ENCODE measurements at regions not wholly inside any gene's neighbourhood (a gene's known extent, or its start where the extent isn't known, plus 50 kb on each side); places are given as distances from the start of the nearest gene placed in this dataset.
"Not testable (repeated sequence)": the region's sequence is repeated elsewhere in the genome, so short reads cannot be mapped to it uniquely, and the experiment has no call there.

DNA sequence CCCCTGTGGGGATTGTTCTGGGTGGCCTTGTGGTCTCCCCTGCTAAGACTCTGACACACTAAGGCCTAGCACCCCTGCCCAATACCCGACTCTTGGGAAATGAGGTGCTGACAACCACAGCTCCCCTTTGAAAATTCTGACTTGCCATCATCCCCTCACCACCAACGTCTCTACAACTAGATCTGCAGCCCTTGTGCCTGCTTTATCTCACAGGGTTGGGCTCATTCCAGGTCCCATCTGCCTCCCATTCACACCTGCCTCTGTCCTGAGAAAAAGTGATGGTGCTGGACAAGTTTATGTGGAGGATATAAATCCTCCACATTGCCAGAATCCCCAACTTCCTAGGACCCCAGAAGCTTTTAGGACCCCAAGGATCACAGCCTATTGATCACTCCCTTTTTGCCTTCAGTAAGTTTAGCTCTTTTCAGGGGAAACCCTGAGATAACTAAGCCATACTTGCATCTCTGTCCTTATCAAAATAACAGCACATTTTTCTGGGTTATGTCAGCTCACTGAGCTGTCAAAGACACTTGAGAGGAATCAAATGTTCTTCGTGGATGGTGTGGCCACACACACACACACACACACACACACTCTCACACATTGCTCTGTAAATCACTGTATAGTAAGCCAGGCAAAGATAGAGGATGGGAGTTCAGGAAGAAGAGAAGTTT is 136.8 kb upstream of the CES5A start:
- no peak for DNase-seq

DNA sequence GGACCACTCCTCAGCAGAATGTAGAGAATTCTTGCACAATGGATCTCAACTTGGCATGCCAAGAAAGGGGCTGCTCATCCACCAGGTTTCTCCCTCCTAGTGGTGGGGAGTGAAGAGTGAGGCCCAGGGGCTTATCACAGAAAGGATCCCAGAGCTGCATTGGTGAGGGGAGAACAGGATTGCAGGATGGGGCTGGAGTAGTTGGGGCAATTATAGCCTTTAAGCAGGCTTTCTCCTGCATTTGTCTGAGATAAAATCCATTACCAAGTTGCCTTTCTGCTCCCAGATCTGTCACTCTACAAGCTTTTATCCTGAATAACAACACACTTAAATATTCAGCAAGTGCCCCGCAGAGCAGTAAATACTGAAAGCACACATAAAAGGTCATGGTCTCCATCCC is 130.8 kb upstream of the CES5A start:
- no peak for DNase-seq

- DNase-seq, result no peak
These were observed 124.5 kb upstream of the CES5A start for GRCh38 chr16:55999683-56000082.

DNA sequence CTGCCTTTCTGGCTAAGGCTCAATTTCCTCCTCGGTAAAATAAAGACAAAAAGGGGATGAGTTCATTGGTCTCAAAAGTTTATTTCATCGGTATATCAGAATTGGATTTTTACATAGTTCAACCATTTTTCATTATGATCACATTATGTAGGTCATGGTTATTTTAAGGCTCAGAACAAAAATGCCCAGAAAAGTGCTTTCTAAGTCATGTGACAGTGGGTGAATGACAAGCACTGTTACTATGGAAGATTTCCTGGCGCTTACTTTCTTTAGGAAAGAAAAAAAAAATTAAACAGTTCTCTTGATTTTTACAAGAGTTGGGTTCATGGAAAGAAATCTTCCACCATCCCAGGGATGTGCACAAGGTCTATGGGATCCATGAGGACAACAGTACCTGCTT is 117.9 kb upstream of the CES5A start:
- DNase-seq, result no peak

- no peak for DNase-seq
These were observed 117.4 kb upstream of the CES5A start for GRCh38 chr16:55992551-55992950.

DNA sequence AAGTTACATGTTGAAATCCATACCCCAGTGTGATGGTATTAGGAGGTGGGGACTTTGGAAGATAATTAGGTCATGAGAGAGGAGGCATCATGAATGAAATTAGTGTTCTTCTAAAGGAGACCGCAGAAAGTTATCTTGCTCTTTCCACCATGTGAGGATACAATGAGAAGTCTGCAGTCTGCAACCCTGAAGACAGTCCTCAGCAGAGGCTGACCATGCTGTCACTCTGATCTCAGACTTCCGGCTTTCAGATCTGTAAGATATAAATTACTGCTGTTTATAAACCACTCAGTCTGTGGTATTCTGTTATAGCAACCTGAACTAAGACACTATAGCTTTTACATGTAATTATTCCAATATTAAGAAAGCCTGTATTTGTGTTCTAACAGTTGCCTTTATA is 116.7 kb upstream of the CES5A start:
- DNase-seq, result no peak

DNA sequence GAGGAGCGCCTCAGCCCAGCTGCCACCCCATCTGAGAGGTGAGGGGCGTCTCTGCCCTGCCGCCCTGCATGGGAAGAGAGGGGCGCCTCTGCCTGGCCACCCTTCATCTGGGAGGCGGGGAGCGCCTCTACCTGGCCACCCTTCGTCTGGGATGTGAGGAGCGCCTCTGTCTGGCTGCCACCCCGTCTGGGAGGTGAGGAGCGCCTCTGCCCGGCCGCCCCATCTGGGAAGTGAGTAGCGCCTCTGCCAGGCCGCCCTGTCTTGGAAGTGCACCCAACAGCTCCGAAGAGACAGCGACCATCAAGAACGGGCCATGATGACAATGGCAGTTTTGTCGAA is 114.4 kb upstream of the CES5A start:
- DNase-seq, result no peak

DNA sequence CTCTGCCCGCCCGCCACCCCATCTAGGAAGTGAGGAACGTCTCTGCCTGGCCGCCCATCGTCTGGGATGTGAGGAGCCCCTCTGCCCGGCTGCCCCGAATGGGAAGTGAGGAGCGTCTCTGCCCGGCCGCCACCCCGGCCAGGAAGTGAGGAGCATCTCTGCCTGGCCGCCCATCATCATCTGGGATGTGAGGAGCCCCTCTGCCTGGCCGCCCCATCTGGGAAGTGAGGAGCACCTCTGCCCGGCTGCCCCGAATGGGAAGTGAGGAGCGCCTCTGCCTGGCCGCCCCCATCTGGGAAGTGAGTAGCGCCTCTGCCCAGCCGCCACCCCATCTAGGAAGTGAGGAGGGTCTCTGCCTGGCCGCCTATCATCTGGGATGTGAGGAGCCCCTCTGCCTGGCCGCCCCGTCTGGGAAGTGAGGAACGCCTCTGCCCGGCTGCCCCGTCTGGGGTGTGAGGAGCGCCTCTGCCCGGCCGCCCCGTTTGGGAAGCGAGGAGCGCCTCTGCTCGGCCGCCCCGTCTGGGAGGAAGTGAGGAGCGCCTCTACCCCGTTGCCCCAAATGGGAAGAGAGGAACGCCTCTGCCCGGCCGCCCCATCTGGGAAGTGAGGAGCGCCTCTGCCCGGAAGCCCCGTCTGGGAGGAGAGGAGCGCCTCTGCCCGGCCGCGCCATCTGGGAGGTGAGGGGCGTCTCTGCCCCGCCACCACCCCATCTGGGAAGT is 113.8 kb upstream of the CES5A start:
- not testable (repeated sequence) for DNase-seq

DNA sequence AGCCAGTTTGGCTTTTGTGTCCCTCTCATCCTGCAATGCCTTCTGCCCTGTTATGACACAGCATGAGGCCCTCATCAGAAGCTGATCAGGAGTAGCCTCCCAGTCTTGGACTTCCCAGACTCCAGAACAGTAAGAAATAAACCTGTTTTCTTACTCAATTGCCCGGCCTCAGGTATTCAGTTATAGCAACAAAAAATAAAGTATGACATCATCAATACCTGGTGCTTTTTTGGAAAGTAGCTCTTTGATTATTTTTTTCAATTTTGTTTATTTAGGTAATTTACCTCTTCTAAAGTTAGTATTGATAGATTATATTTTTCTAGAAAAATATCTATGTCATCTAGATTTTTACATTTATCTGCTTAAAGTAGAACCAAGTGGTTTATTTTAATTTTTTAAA is 112.8 kb upstream of the CES5A start:
- DNase-seq, result no peak

DNA sequence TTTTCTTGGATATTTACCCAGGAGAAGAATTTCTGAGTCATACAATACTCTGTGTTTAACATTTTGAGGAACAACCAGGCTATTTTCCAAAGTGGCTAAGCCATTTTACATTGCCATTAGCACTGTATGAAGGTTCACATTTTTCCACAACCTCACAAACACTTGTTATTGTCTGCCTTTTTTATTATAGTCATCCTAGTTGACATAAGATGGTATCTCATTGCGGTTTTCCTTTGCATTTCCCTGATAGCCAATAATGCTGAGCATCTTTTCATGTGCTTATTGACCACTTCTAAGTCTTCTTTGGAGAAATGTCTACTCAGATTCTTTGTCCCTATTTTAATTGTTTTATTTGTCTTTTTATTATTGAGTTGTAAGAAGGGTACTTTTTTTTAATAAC is 107.4 kb upstream of the CES5A start:
- DNase-seq, result no peak

- DNase-seq, result no peak
These were observed 106.4 kb upstream of the CES5A start for GRCh38 chr16:55981557-55981956.

DNA sequence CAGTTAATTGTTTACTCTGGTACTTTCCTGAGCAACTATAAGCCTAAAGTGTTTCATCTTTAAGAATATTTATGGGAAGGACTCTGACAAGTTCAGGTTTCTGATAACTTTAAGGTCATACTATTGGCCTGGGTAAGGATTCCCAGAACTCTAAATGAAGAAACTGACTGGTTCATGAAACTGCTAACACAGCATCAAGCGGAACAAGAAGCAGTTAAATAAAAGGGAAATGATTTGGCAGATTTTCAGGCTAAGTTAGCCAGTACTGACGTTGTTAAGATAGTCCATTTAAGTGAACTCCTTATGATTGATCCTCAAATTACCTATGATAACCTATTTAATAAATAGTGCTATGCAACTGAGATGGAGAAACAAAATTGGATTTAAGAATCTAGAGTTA is 101.6 kb upstream of the CES5A start:
- no peak for DNase-seq

- DNase-seq, result no peak
These were observed 96.3 kb upstream of the CES5A start for GRCh38 chr16:55971447-55971846.

DNA sequence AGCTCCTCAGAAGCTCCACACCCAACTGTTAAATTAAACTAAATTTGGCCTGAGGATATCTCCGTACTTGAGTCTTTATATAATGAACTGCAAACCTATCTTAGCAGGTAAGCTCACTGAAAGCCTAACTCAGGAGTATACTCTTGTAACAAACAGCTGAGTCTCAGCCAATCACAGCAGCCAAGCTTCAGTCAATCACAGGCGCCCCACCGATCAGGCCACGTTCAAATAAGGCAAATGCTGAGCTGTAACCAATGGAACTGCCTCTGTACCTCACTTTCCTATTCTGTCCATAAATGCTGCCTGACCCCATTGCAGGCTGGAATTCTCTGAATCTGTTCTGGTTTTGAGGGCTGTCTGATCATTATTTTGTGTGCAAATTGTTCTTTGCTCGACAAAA is 93.0 kb upstream of the CES5A start:
- no peak for DNase-seq

- DNase-seq, result no peak
These were observed 89.8 kb upstream of the CES5A start for GRCh38 chr16:55964923-55965475.

- DNase-seq, result no peak
These were observed 80.7 kb upstream of the CES5A start for GRCh38 chr16:55955845-55956244.

GRCh38 chr16:55955424-55955823 is 80.3 kb upstream of the CES5A start:
- no peak for DNase-seq

DNA sequence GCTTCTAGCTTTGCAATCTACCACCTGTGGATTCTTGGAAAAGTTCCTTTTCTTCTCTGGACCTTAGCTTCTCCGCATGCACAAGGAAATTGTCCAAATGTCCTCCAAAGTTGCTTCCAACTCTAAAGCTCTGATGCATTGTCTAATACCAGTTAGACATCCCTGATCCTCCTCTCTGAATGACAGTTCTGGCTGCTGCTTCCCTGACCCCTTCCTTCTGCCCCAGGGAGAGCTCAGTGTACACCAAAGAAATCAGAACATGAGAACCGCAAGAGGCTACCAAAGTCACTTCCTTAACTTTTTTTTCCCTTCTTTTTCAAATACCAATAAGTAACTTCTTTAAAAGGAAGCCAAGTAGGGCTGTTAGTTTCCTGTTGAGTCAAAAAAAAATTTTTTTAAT is 79.7 kb upstream of the CES5A start:
- no peak for DNase-seq

DNA sequence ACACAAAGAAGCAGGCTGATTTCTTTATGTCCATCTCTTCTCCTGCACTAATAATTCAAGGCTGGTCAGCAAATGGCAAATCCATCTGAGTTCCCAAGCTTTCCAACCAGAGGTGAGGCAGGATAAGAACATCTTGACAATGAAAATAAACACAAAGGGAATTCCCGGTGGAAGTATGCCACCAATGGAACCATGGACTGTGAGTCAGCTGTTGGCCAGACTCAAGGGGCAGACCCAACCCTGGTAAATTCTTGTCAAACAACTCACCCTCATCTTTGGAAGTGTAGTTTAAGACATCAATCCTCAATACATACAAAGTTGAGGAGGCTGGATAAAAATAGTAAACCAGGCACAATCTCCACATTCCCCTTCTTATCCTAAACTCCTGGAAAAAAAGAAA is 74.3 kb upstream of the CES5A start:
- DNase-seq, result no peak

DNA sequence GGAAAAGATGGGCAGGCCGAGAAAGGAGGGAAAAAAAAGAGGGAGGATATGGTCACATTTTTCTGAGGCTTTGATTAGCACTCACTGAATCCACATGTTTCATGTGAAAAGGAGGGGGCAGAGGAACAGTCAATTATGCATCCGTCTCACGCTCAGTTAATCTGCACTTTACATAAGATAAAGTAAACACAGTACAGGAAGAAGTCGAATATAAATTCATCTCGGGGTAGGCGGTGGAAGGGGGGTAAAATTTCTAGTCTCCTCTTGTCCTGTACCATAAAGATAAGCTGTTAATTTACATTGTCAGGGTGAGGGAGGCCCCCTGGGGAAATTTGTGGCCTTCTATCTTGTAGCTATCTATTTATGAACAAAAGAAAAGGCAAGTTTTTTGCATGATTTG is 73.1 kb upstream of the CES5A start:
- no peak for DNase-seq

- no peak for DNase-seq
These were observed 72.2 kb upstream of the CES5A start for GRCh38 chr16:55947366-55947765.

DNA sequence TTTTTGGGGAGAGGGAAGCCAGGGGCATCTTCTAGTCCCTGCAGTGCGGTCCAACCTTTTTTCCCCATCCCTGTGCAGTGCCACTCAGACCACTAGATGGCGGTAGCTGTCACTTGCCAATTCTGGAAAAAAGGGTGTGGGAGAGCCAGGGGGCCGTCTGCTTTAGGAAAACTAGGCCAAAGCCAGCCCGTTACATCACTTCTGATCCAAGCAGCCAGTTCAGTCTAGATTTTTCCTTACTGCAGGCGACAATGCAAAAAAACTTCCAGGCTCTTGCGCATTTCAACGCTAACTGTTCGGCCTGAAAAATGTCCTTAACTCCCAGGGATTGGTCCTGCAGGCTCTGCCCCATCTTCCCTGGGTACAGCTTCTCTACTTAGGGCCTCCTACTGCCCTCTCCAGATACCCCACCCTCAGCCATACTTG is 69.2 kb upstream of the CES5A start:
- DNase-seq, result peak; percentile 12 to 45

- DNase-seq, result no peak
These were observed 68.1 kb upstream of the CES5A start for GRCh38 chr16:55943267-55943666.

- DNase-seq, result no peak
These were observed 67.6 kb upstream of the CES5A start for GRCh38 chr16:55942821-55943220.

GRCh38 chr16:55941552-55941951 is 66.4 kb upstream of the CES5A start:
- DNase-seq, result no peak
